ENCODE measurements at regions not wholly inside any gene's neighbourhood (a gene's known extent, or its start where the extent isn't known, plus 50 kb on each side); places are given as distances from the start of the nearest gene placed in this dataset.

DNA sequence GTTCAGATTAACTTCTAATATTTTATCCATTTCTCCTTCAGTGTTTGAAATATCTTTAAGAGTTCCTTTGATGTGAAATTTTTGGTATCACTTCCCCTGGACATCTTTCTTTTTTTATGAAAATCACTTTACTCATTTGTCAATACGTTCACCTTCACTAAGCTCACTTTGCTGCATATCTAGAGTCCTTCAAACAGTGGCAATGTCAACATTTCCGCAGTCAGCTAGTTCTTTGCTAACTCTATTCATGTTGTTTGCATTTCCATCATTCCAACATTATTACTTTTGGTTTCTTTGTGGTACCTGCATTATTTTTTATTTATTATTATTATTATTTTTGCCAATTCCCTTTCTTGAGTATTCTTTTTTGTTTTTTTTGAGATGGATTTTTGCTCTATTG lies 203.0 kb downstream of the GPAT3 start:
- Histone ChIP-seq H3K79me2 (ENCODE audit: low read depth) (no peaks in the 10 kb centered on the region), H3F3A (ENCODE audit: insufficient read depth, low read depth) (no peaks in the 10 kb centered on the region), H3K9me3 (ENCODE audit: insufficient read depth, low read depth) (no peaks in the 10 kb centered on the region), H4K20me1 (ENCODE audit: insufficient read depth) (no peaks in the 10 kb centered on the region), H3K36me3 (ENCODE audit: low read depth) (no peaks in the 10 kb centered on the region), H2AFZ (no peak overlapping the region), H3K4me3 (no peak overlapping the region), H3K27ac (no peak overlapping the region), H3K4me2 (no peak overlapping the region), H3K9me2 (ENCODE audit: insufficient read depth) (no peaks in the 10 kb centered on the region), H3K27me3 (ENCODE audit: insufficient read depth, low read depth) (no peaks in the 10 kb centered on the region), H3K4me1 (replicated peaks; ENCODE audit: insufficient read depth) (no peaks in the 10 kb centered on the region)
- ChIA-PET CTCF (no interaction called here), POLR2A (ENCODE audit: unreplicated experiment) (no interaction called here)
- TF ChIP-seq, protein P1, sequence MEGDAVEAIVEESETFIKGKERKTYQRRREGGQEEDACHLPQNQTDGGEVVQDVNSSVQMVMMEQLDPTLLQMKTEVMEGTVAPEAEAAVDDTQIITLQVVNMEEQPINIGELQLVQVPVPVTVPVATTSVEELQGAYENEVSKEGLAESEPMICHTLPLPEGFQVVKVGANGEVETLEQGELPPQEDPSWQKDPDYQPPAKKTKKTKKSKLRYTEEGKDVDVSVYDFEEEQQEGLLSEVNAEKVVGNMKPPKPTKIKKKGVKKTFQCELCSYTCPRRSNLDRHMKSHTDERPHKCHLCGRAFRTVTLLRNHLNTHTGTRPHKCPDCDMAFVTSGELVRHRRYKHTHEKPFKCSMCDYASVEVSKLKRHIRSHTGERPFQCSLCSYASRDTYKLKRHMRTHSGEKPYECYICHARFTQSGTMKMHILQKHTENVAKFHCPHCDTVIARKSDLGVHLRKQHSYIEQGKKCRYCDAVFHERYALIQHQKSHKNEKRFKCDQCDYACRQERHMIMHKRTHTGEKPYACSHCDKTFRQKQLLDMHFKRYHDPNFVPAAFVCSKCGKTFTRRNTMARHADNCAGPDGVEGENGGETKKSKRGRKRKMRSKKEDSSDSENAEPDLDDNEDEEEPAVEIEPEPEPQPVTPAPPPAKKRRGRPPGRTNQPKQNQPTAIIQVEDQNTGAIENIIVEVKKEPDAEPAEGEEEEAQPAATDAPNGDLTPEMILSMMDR (conservative IDR thresholded peaks at IDR 0.05): no peak
- TF ChIP-seq EZH2 (IDR thresholded peaks at IDR 0.05; ENCODE audit: low read depth): no peak
- intact Hi-C loops (cut with micrococcal nuclease; ENCODE audit: unreplicated experiment): no loop called here
- BruUV-seq (replicated peaks): no TSS peak
- DNase-seq: no peak

DNA sequence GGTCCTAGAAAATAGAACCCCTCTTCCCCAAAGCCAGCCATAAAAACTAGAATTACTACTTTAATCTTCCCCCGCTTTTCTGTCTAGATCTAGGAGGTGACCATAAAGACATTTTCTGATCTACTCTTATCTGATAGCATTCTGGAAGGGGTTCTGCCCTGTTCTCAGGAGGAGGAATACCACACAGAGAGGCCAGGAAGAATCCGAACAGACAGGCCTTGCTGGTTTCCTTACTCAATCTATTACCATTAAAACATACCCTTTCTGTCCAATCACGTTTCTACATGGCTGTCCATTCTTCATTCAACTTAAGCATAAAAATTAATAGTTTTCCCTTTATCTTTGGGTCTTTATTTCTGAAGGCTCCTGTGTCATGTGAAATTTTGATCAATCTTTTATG lies 198.7 kb downstream of the GPAT3 start:
- BruUV-seq (replicated peaks): no TSS peak
- Histone ChIP-seq H4K20me1 (ENCODE audit: insufficient read depth) (no peaks in the 10 kb centered on the region), H3K4me2 (no peak overlapping the region), H3K36me3 (ENCODE audit: low read depth) (no peaks in the 10 kb centered on the region), H3K4me3 (no peak overlapping the region), H3K27me3 (ENCODE audit: insufficient read depth, low read depth) (no peaks in the 10 kb centered on the region), H3K79me2 (ENCODE audit: low read depth) (no peaks in the 10 kb centered on the region), H3F3A (ENCODE audit: insufficient read depth, low read depth) (no peaks in the 10 kb centered on the region), H3K9me2 (ENCODE audit: insufficient read depth) (no peaks in the 10 kb centered on the region), H3K4me1 (replicated peaks; ENCODE audit: insufficient read depth) (no peaks in the 10 kb centered on the region), H2AFZ (no peak overlapping the region), H3K9me3 (ENCODE audit: insufficient read depth, low read depth) (no peaks in the 10 kb centered on the region), H3K27ac (no peak overlapping the region)
- CTCF ChIA-PET: no interaction called here
- DNase-seq: no peak
- TF ChIP-seq, protein P1 (conservative IDR thresholded peaks at IDR 0.05): no peak
- TF ChIP-seq EZH2 (IDR thresholded peaks at IDR 0.05; ENCODE audit: low read depth): no peak
- POLR2A ChIA-PET (ENCODE audit: unreplicated experiment): no interaction called here
- intact Hi-C loops (cut with micrococcal nuclease; ENCODE audit: unreplicated experiment): no loop called here

DNA sequence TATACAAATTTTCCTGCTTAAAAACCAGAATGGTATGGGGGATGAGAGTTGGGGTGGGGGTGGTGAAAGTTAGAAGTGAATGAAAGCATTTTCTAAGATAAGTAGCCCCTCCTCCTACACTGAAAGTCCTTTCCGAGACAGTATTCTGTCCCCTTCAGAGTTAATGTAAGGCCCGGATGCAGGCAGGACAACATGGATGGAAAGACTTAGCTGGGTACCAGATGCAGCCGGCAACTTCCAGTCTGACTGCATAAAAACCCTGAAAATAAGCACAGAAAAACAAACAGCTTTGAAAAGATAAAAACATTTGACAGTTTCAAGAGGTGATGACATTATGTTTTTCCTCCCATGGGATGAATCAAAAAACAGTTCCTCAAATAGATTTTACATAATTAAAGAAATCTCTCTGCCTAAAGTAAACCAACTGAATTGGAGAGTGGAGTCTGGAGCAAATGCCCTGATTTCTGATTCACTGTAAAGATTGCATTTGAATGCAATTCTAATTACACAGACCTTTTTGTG lies 196.3 kb downstream of the GPAT3 start:
- Histone ChIP-seq H3K36me3 (ENCODE audit: low read depth) (no peaks in the 10 kb centered on the region), H3K79me2 (ENCODE audit: low read depth) (no peaks in the 10 kb centered on the region), H3K9me2 (ENCODE audit: insufficient read depth) (no peaks in the 10 kb centered on the region), H4K20me1 (ENCODE audit: insufficient read depth) (no peaks in the 10 kb centered on the region), H3K4me3 (no peak overlapping the region), H2AFZ (no peak overlapping the region), H3K9me3 (ENCODE audit: insufficient read depth, low read depth) (no peaks in the 10 kb centered on the region), H3K27me3 (ENCODE audit: insufficient read depth, low read depth) (no peaks in the 10 kb centered on the region), H3K4me2 (no peak overlapping the region), H3F3A (ENCODE audit: insufficient read depth, low read depth) (no peaks in the 10 kb centered on the region), H3K4me1 (replicated peaks; ENCODE audit: insufficient read depth) (no peaks in the 10 kb centered on the region), H3K27ac (no peak overlapping the region)
- ChIA-PET CTCF (no interaction called here), POLR2A (ENCODE audit: unreplicated experiment) (no interaction called here)
- BruUV-seq (replicated peaks): no TSS peak
- no peak for DNase-seq
- TF ChIP-seq, protein P1 (conservative IDR thresholded peaks at IDR 0.05): no peak
- TF ChIP-seq EZH2 (IDR thresholded peaks at IDR 0.05; ENCODE audit: low read depth): no peak
- intact Hi-C loops (cut with micrococcal nuclease; ENCODE audit: unreplicated experiment): no loop called here
